Body of pancreas (tissue), 4 donors: ENCODE measurements at regions not wholly inside any gene's neighbourhood (a gene's known extent, or its start where the extent isn't known, plus 50 kb on each side); places are given as distances from the start of the nearest gene placed in this dataset.

ENCODE experiments used
- CTCF ChIP-seq, 7 experiments: fragments of 450-650 bp in 4 of 7; fragments of 200-600 bp in 3 of 7; sonication (generic) in 3 of 7; IDR thresholded peaks; one replicate each; pipeline ENCODE4 v1.5.1; 2016 to 2019; ENCODE audit warnings: antibody characterized with exemption in 7 of 7
- POLR2A ChIP-seq, 3 donors: fragments of 450-650 bp; IDR thresholded peaks; one replicate each; pipeline ENCODE4 v1.6.1; 2016; ENCODE audit warnings: antibody characterized with exemption in 3 of 3, mild to moderate bottlenecking in 2 of 3

- TF ChIP-seq CTCF (IDR thresholded peaks at IDR 0.05) = peak in 1 of 7 experiments; percentile 5
- TF ChIP-seq POLR2A (IDR thresholded peaks at IDR 0.05) = no peak
Measured at GRCh38 chr7:13309535-13309934, 622.1 kb downstream of the ARL4A start.
